ENCODE measurements at regions not wholly inside any gene's neighbourhood (a gene's known extent, or its start where the extent isn't known, plus 50 kb on each side); places are given as distances from the start of the nearest gene placed in this dataset.

GRCh38 chr4:11881947-11882346 lies 453.3 kb upstream of the HS3ST1 start:
- no peak for DNase-seq
- Histone ChIP-seq H3K4me3 (no peak overlapping the region), H3K27me3 (no peaks in the 10 kb centered on the region), H3K36me3 (no peaks in the 10 kb centered on the region), H3K27ac (no peak overlapping the region), H3K9me3 (no peaks in the 10 kb centered on the region), H3K4me1 (no peaks in the 10 kb centered on the region)
- TF ChIP-seq POLR2AphosphoS5 (IDR thresholded peaks at IDR 0.05) (no peak), CTCF (IDR thresholded peaks at IDR 0.05) (no peak), EP300 (IDR thresholded peaks at IDR 0.05) (no peak), POLR2A (IDR thresholded peaks at IDR 0.05) (no peak)
- ATAC-seq (ENCODE audit: low FRiP score in 2 of 2) = no peak

DNA sequence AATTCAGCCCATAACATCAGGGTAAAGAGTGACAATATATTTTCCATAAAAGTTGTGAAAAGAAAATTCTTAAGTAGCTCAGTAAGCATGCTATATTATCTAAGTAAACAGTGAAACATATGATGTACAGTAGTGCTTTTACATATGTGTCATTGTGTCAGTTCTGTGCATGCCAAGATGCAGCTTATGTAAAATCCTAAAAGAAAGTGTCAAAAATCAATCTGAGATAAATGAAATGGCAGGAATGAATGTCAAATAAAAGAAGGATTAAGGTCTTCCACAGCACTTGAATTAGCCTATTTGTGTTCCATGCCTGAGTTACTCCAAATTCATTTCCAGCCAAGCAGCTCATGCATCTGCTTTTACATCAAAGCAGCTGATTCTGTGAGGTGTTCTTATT lies 452.7 kb upstream of the HS3ST1 start:
- no peak for ATAC-seq (ENCODE audit: low FRiP score in 2 of 2)
- H3K36me3 ChIP-seq = no peaks in the 10 kb centered on the region
- H3K27me3 ChIP-seq = no peaks in the 10 kb centered on the region
- H3K4me1 ChIP-seq = no peaks in the 10 kb centered on the region
- H3K4me3 ChIP-seq = no peak overlapping the region
- DNase-seq = no peak
- H3K27ac ChIP-seq = no peak overlapping the region
- TF ChIP-seq POLR2A (IDR thresholded peaks at IDR 0.05) = no peak
- no peak for TF ChIP-seq CTCF (IDR thresholded peaks at IDR 0.05)
- TF ChIP-seq EP300 (IDR thresholded peaks at IDR 0.05) = no peak
- TF ChIP-seq POLR2AphosphoS5 (IDR thresholded peaks at IDR 0.05) = no peak
- no peaks in the 10 kb centered on the region for H3K9me3 ChIP-seq

DNA sequence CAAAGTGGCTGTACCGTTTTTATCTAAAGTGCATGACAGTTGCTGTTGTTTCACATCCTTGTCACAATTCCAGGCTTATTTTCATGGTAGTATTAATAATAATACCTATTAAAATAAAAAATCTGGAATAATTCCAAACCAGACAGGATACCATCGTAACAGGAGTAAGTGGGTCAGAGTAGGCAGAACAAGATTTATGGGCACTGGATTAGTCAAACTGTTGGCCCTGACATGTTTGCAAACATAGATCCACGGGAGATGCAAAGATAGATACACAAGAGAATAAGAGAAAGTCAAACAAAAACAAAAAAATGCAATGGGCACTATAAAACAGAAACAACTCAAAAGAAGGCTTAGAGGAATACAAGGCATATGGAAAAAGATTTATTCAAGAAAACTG lies 449.5 kb upstream of the HS3ST1 start:
- Histone ChIP-seq H3K36me3 (no peaks in the 10 kb centered on the region), H3K9me3 (peaks cover 0 to 4% (median 2%) of the 10 kb centered on the region in 4 donors), H3K4me1 (no peaks in the 10 kb centered on the region), H3K27ac (no peak overlapping the region), H3K27me3 (no peaks in the 10 kb centered on the region), H3K4me3 (no peak overlapping the region)
- 42 to 54% methylated on average over 3 of the region's 3 CpGs for WGBS, 2 donors
- TF ChIP-seq EP300 (IDR thresholded peaks at IDR 0.05) = no peak
- TF ChIP-seq POLR2A (IDR thresholded peaks at IDR 0.05) = no peak
- TF ChIP-seq POLR2AphosphoS5 (IDR thresholded peaks at IDR 0.05) = no peak
- no peak for TF ChIP-seq CTCF (IDR thresholded peaks at IDR 0.05)
- ATAC-seq (ENCODE audit: low FRiP score in 2 of 2) = no peak
- no peak for DNase-seq

GRCh38 chr4:11876104-11876503 lies 447.4 kb upstream of the HS3ST1 start:
- no peak overlapping the region for H3K4me3 ChIP-seq
- no peak for ATAC-seq (ENCODE audit: low FRiP score in 2 of 2)
- H3K36me3 ChIP-seq = no peaks in the 10 kb centered on the region
- no peak overlapping the region for H3K27ac ChIP-seq
- TF ChIP-seq POLR2AphosphoS5 (IDR thresholded peaks at IDR 0.05) = no peak
- TF ChIP-seq CTCF (IDR thresholded peaks at IDR 0.05) = no peak
- no peak for TF ChIP-seq EP300 (IDR thresholded peaks at IDR 0.05)
- TF ChIP-seq POLR2A (IDR thresholded peaks at IDR 0.05) = no peak
- H3K27me3 ChIP-seq = no peaks in the 10 kb centered on the region
- peaks cover 0 to 4% (median 2%) of the 10 kb centered on the region in 4 donors for H3K9me3 ChIP-seq
- DNase-seq = no peak
- H3K4me1 ChIP-seq = no peaks in the 10 kb centered on the region

DNA sequence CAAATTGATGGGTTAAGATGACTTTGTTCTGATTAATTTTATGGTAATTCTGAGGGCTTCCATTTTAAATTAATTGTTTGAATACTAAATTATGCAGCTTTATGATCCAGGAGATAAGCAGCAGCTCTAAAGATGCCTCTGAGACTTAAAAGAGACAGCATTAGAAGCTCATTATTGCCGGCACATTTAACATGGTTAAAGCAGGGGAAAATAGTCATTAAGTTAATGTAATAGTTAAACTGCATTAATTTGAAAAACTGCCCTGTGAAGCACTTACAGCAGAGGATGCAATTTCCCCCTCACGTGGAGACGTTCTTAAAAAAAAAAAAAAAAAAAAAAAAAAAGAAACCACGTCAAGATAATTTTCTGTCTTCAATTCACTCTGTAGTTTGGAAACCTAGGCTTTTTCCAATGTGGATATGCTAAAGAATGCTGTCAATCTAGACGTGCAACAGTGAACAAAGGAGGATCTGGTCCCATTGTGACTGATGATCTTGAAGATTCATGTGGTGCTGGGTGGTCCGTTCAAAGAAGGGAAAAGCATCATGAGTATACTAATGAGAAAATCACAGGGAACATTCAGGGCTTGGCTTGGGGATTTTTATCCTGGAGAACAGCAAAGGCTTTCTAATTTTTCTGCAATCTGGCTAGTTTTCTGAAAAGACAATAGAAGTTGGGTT lies 440.6 kb upstream of the HS3ST1 start:
- WGBS, 2 donors = 73 to 81% methylated on average over 6 of the region's 6 CpGs
- no peaks in the 10 kb centered on the region for H3K9me3 ChIP-seq
- no peaks in the 10 kb centered on the region for H3K27me3 ChIP-seq
- no peaks in the 10 kb centered on the region for H3K36me3 ChIP-seq
- peaks cover 0 to 12% (median 5%) of the 10 kb centered on the region in 4 donors for H3K4me1 ChIP-seq
- ATAC-seq (ENCODE audit: low FRiP score in 2 of 2) = no peak
- TF ChIP-seq CTCF (IDR thresholded peaks at IDR 0.05) = no peak
- no peak for TF ChIP-seq POLR2A (IDR thresholded peaks at IDR 0.05)
- no peak for TF ChIP-seq POLR2AphosphoS5 (IDR thresholded peaks at IDR 0.05)
- no peak for TF ChIP-seq EP300 (IDR thresholded peaks at IDR 0.05)
- no peak overlapping the region for H3K27ac ChIP-seq
- no peak for DNase-seq
- no peak overlapping the region for H3K4me3 ChIP-seq
